Transverse colon (tissue), 4 donors: ENCODE measurements at regions not wholly inside any gene's neighbourhood (a gene's known extent, or its start where the extent isn't known, plus 50 kb on each side); places are given as distances from the start of the nearest gene placed in this dataset.

Experiments
- DNase-seq: peaks from one replicate; pipeline ENCODE4 v3.0.0-alpha.2; 2019
- H3K27ac ChIP-seq, 4 donors: fragments of 200-600 bp; sonication (generic); 2 replicates each; pipeline ENCODE4 v1.5.1; 2016 to 2018; ENCODE audit warnings: inconsistent platforms in 4 of 4
- H3K27me3 ChIP-seq: fragments of 200-600 bp; sonication (generic); 2 replicates; pipeline ENCODE4 v1.5.1; 2017; ENCODE audit warnings: inconsistent platforms
- H3K36me3 ChIP-seq, 4 donors: fragments of 200-600 bp; sonication (generic); 2 replicates each; pipeline ENCODE4 v1.5.1; 2017 to 2019; ENCODE audit warnings: inconsistent platforms in 4 of 4
- H3K4me1 ChIP-seq, 4 donors: fragments of 200-600 bp; sonication (generic); 2 replicates each; pipeline ENCODE4 v1.5.1; 2017 to 2020; ENCODE audit warnings: inconsistent platforms in 4 of 4
- H3K4me3 ChIP-seq, 4 donors: fragments of 200-600 bp; sonication (generic); 1 replicate in 1 of 4; 2 replicates in 3 of 4; pipeline versions ENCODE4 v1.5.1 to v1.6.1; 2017 to 2019; ENCODE audit warnings: inconsistent platforms in 4 of 4
- H3K9me3 ChIP-seq, 2 donors: fragments of 200-600 bp; sonication (generic); 2 replicates each; pipeline ENCODE4 v1.5.1; 2017 to 2019; ENCODE audit warnings: inconsistent platforms in 2 of 2
- EP300 ChIP-seq: sonication (generic); formaldehyde crosslinking; IDR thresholded peaks from one replicate; pipeline ENCODE4 v1.6.1; 2017; ENCODE audit warnings: antibody characterized with exemption, low read depth
- POLR2A ChIP-seq: fragments of 450-650 bp; IDR thresholded peaks from one replicate; pipeline ENCODE4 v1.6.1; 2016; ENCODE audit warnings: antibody characterized with exemption, mild to moderate bottlenecking, moderate library complexity
- POLR2AphosphoS5 ChIP-seq, 3 donors: sonication (generic); formaldehyde crosslinking; IDR thresholded peaks; one replicate each; pipeline ENCODE4 v1.6.1; 2016; ENCODE audit warnings: antibody characterized with exemption in 3 of 3
- WGBS, 2 donors: methylation state at CpG; one replicate each; pipeline ENCODE4 v1.1.5; 2018; ENCODE audit warnings: low coverage in 1 of 2; 5-methylcytosine and 5-hydroxymethylcytosine counted together
- in situ Hi-C, 4 donors: fragments of 200-750 bp; cut with MboI; loops; one replicate each; pipeline versions ENCODE4 v1.15.0 to v1.15.1; 2017; ENCODE audit warnings: low sequenced_read_pairs in 3 of 4, low pct_ligation_motif_present in 1 of 4, low pct_unique_long_range_greater_than_20kb in 1 of 4
- intact Hi-C: fragments of 100-400 bp; cut with DNase I; formaldehyde crosslinking; loops from one replicate; pipeline ENCODE4 v1.15.1; 2023; ENCODE audit warnings: low total_unique reads
- TF ChIP-seq, protein P1 (sequence below), 5 experiments: fragments of 200-600 bp in 3 of 5; fragments of 450-650 bp in 2 of 5; sonication (generic) in 3 of 5; IDR thresholded peaks; 1 replicate in 2 of 5; 2 replicates in 3 of 5; pipeline ENCODE4 v1.5.1; 2016 to 2017; ENCODE audit warnings: antibody characterized with exemption in 5 of 5, inconsistent platforms in 3 of 5, mild to moderate bottlenecking in 2 of 5, moderate library complexity in 1 of 5

DNA sequence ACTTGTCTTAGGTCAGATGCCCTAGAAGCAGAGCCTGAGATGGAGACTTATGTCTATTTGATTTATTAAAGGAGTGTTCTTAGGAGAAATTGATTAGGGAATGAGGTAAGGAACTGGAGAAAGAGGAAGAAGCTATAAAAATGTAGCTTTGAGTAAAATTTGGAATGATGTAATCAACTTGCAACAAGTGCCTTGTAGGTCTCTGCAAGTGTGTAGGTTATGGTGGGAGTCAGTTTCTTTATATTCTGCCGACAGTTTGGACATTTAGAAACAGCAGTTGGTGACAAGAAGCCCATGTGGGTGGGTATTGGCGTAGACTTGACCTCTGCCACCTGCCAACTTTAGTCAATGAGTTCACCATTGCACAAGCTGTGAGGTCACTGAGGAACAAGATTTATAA lies 986.5 kb downstream of the CDH18 start:
- no peaks in the 10 kb centered on the region for H3K4me1 ChIP-seq
- no peak for DNase-seq
- no peaks in the 10 kb centered on the region for H3K9me3 ChIP-seq
- H3K4me3 ChIP-seq, result no peak overlapping the region
- no peak overlapping the region for H3K27ac ChIP-seq
- H3K27me3 ChIP-seq, result no peaks in the 10 kb centered on the region
- TF ChIP-seq POLR2AphosphoS5 (IDR thresholded peaks at IDR 0.05) (no peak), EP300 (no peak), POLR2A (no peak)
- TF ChIP-seq, protein P1, sequence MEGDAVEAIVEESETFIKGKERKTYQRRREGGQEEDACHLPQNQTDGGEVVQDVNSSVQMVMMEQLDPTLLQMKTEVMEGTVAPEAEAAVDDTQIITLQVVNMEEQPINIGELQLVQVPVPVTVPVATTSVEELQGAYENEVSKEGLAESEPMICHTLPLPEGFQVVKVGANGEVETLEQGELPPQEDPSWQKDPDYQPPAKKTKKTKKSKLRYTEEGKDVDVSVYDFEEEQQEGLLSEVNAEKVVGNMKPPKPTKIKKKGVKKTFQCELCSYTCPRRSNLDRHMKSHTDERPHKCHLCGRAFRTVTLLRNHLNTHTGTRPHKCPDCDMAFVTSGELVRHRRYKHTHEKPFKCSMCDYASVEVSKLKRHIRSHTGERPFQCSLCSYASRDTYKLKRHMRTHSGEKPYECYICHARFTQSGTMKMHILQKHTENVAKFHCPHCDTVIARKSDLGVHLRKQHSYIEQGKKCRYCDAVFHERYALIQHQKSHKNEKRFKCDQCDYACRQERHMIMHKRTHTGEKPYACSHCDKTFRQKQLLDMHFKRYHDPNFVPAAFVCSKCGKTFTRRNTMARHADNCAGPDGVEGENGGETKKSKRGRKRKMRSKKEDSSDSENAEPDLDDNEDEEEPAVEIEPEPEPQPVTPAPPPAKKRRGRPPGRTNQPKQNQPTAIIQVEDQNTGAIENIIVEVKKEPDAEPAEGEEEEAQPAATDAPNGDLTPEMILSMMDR (IDR thresholded peaks at IDR 0.05), result no peak
- 52 to 55% methylated on average over 2 of the region's 2 CpGs for WGBS, 2 donors
- H3K36me3 ChIP-seq, result no peaks in the 10 kb centered on the region
- intact Hi-C loops, result no loop called here
- in situ Hi-C loops, result no loop called here

DNA sequence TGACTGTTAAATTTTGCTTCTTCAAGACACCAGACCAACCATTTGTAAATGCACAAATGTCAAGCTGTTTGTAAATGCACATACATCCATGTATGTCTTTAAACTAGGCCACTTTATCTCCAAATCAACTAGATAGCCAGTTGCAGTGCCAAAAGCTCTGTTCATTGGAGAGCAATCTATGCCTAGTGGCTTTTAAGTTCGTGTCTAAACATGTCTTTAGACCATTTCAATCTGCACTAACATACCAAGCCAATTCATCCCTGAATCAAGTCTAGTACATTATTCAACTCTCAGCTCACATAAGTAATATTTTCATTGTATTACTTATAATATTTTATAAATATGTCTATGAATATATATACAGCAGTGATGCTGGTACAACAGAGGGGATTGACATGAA lies 985.9 kb downstream of the CDH18 start:
- 17 to 20% methylated on average over 1 of the region's 1 CpG for WGBS, 2 donors
- no peak overlapping the region for H3K4me3 ChIP-seq
- H3K36me3 ChIP-seq, result no peaks in the 10 kb centered on the region
- H3K27ac ChIP-seq, result no peak overlapping the region
- intact Hi-C loops, result no loop called here
- H3K9me3 ChIP-seq, result no peaks in the 10 kb centered on the region
- no peaks in the 10 kb centered on the region for H3K27me3 ChIP-seq
- DNase-seq, result no peak
- no peaks in the 10 kb centered on the region for H3K4me1 ChIP-seq
- in situ Hi-C loops, result no loop called here
- TF ChIP-seq EP300 (no peak), POLR2AphosphoS5 (IDR thresholded peaks at IDR 0.05) (no peak), POLR2A (no peak)
- TF ChIP-seq, protein P1 (IDR thresholded peaks at IDR 0.05), result no peak

DNA sequence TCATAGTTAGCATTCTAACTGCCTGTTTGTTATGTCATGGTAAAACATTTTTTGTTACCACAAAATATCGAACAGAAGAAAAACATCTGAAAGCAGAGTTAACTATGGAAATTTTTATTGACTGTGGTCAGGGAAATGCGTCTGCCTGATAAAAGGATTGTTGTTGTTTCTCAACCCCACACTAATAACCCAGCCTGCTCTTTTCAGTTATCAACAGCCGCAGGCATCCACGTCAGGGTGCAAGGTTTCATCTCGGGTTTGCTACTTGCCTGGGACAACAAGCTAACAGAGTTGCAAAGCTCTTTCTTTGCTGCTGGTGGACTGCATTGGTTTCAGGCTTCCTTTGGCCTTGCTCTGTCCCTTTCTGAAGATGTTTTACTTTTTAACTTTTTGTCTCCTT lies 969.2 kb downstream of the CDH18 start:
- WGBS, 2 donors, result 42 to 49% methylated on average over 5 of the region's 5 CpGs
- Histone ChIP-seq H3K27ac (no peak overlapping the region), H3K36me3 (no peaks in the 10 kb centered on the region), H3K27me3 (no peaks in the 10 kb centered on the region), H3K4me3 (no peak overlapping the region), H3K4me1 (no peaks in the 10 kb centered on the region), H3K9me3 (no peaks in the 10 kb centered on the region)
- no peak for DNase-seq
- TF ChIP-seq POLR2AphosphoS5 (IDR thresholded peaks at IDR 0.05) (no peak), POLR2A (no peak), EP300 (no peak)
- TF ChIP-seq, protein P1 (IDR thresholded peaks at IDR 0.05), result no peak
- intact Hi-C loops, result no loop called here
- in situ Hi-C loops, result no loop called here

DNA sequence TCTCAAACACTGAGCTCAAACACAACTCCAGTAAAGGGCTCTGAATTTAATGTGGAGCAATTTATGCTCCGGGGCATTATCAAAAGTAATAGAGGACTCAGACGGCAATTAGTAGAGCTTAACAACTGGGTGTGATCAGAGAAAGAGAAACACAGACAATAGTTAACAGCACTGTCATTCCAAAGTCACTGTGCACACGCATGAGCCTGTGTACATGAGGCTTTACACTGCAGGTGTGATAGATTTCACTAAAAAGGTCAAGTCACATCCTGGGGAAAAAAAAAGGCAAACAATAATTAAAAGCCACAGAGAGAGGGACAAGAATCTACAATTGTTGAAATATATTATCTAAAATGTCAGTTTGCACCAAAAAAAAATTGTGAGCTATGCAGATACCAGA lies 956.5 kb downstream of the CDH18 start:
- no peak for DNase-seq
- in situ Hi-C loops, result no loop called here
- intact Hi-C loops, result no loop called here
- 31 to 35% methylated on average over 2 to 3 of the region's 3 CpGs for WGBS, 2 donors
- no peak overlapping the region for H3K27ac ChIP-seq
- H3K4me3 ChIP-seq, result no peak overlapping the region
- no peaks in the 10 kb centered on the region for H3K9me3 ChIP-seq
- no peaks in the 10 kb centered on the region for H3K4me1 ChIP-seq
- TF ChIP-seq POLR2AphosphoS5 (IDR thresholded peaks at IDR 0.05), result no peak
- TF ChIP-seq EP300, result no peak
- TF ChIP-seq, protein P1 (IDR thresholded peaks at IDR 0.05), result no peak
- no peak for TF ChIP-seq POLR2A
- no peaks in the 10 kb centered on the region for H3K36me3 ChIP-seq
- H3K27me3 ChIP-seq, result no peaks in the 10 kb centered on the region
